Ectodermal cell (in vitro differentiated cells): ENCODE measurements at regions not wholly inside any gene's neighbourhood (a gene's known extent, or its start where the extent isn't known, plus 50 kb on each side); places are given as distances from the start of the nearest gene placed in this dataset.
"Not testable (repeated sequence)": the region's sequence is repeated elsewhere in the genome, so short reads cannot be mapped to it uniquely, and the experiment has no call there.

Experiments
- H3K27ac ChIP-seq: 2 replicates; pipeline ENCODE4 v1.7.0; 2013; ENCODE audit warnings: mild to moderate bottlenecking, low read depth, low read length; ENCODE audit not compliant: insufficient read depth, poor library complexity, severe bottlenecking
- H3K27me3 ChIP-seq: 2 replicates; pipeline ENCODE4 v1.7.0; 2013; ENCODE audit warnings: mild to moderate bottlenecking, low read length; ENCODE audit not compliant: insufficient read depth, control insufficient read depth, poor library complexity, severe bottlenecking
- H3K36me3 ChIP-seq: one replicate; pipeline ENCODE4 v1.7.0; 2013; ENCODE audit warnings: low read length; ENCODE audit not compliant: control insufficient read depth, insufficient read depth
- H3K4me1 ChIP-seq: one replicate; pipeline ENCODE4 v1.7.0; 2013; ENCODE audit warnings: low read length; ENCODE audit not compliant: control insufficient read depth, insufficient read depth
- H3K4me3 ChIP-seq: 2 replicates; pipeline ENCODE4 v1.7.0; 2013; ENCODE audit warnings: low read depth, low read length, control low read depth; ENCODE audit not compliant: insufficient read depth
- H3K9me3 ChIP-seq: 2 replicates; pipeline ENCODE4 v1.7.0; 2013; ENCODE audit warnings: mild to moderate bottlenecking, low read length, moderate library complexity; ENCODE audit not compliant: control insufficient read depth
- WGBS, 2 experiments: methylation state at CpG; one replicate each; pipeline ENCODE4 v1.1.7; 2013; ENCODE audit warnings: missing lambda C conversion rate in 2 of 2; 5-methylcytosine and 5-hydroxymethylcytosine counted together

GRCh38 chr6:9039258-9039657 is 603.9 kb upstream of the SLC35B3 start:
- no peaks in the 10 kb centered on the region for H3K9me3 ChIP-seq
- H3K4me3 ChIP-seq = no peak overlapping the region
- H3K27me3 ChIP-seq = no peaks in the 10 kb centered on the region
- H3K27ac ChIP-seq = no peak overlapping the region
- no peaks in the 10 kb centered on the region for H3K36me3 ChIP-seq
- no peaks in the 10 kb centered on the region for H3K4me1 ChIP-seq
- WGBS, 2 experiments = 94 to 95% methylated on average over 6 of the region's 6 CpGs

GRCh38 chr6:9028086-9028485 is 592.7 kb upstream of the SLC35B3 start:
- no peaks in the 10 kb centered on the region for H3K27me3 ChIP-seq
- H3K4me3 ChIP-seq = no peak overlapping the region
- no peak overlapping the region for H3K27ac ChIP-seq
- no peaks in the 10 kb centered on the region for H3K36me3 ChIP-seq
- 100% methylated on average over 1 of the region's 1 CpG for WGBS, 2 experiments
- H3K4me1 ChIP-seq = no peaks in the 10 kb centered on the region
- H3K9me3 ChIP-seq = no peaks in the 10 kb centered on the region

GRCh38 chr6:9025796-9026394 is 590.5 kb upstream of the SLC35B3 start:
- no peaks in the 10 kb centered on the region for H3K9me3 ChIP-seq
- H3K27ac ChIP-seq = no peak overlapping the region
- no peaks in the 10 kb centered on the region for H3K4me1 ChIP-seq
- H3K4me3 ChIP-seq = no peak overlapping the region
- no peaks in the 10 kb centered on the region for H3K36me3 ChIP-seq
- 94 to 98% methylated on average over 4 of the region's 4 CpGs for WGBS, 2 experiments
- no peaks in the 10 kb centered on the region for H3K27me3 ChIP-seq

GRCh38 chr6:9025228-9025627 is 589.9 kb upstream of the SLC35B3 start:
- no peaks in the 10 kb centered on the region for H3K4me1 ChIP-seq
- no peaks in the 10 kb centered on the region for H3K9me3 ChIP-seq
- WGBS, 2 experiments = 94 to 96% methylated on average over 13 of the region's 13 CpGs
- no peaks in the 10 kb centered on the region for H3K36me3 ChIP-seq
- H3K4me3 ChIP-seq = no peak overlapping the region
- no peaks in the 10 kb centered on the region for H3K27me3 ChIP-seq
- H3K27ac ChIP-seq = no peak overlapping the region

- WGBS, 2 experiments = 95 to 96% methylated on average over 38 of the region's 38 CpGs
- not testable (repeated sequence) for H3K4me3 ChIP-seq, H3K27me3 ChIP-seq, H3K36me3 ChIP-seq, H3K9me3 ChIP-seq, H3K27ac ChIP-seq, H3K4me1 ChIP-seq
Observed at GRCh38 chr6:9024246-9024645, 588.9 kb upstream of the SLC35B3 start.

- Histone ChIP-seq H3K27me3 (no peaks in the 10 kb centered on the region), H3K36me3 (no peaks in the 10 kb centered on the region), H3K4me1 (no peaks in the 10 kb centered on the region), H3K9me3 (no peaks in the 10 kb centered on the region), H3K27ac (no peak overlapping the region), H3K4me3 (no peak overlapping the region)
- WGBS, 2 experiments = 78 to 96% methylated on average over 2 to 4 of the region's 4 CpGs
Observed at GRCh38 chr6:9020001-9020400, 584.7 kb upstream of the SLC35B3 start.

- Histone ChIP-seq H3K9me3 (no peaks in the 10 kb centered on the region), H3K27me3 (no peaks in the 10 kb centered on the region), H3K4me3 (no peak overlapping the region), H3K27ac (no peak overlapping the region), H3K36me3 (no peaks in the 10 kb centered on the region), H3K4me1 (no peaks in the 10 kb centered on the region)
- 91 to 93% methylated on average over 6 of the region's 6 CpGs for WGBS, 2 experiments
Observed at GRCh38 chr6:9009931-9010330, 574.6 kb upstream of the SLC35B3 start.

GRCh38 chr6:9007027-9007426 is 571.7 kb upstream of the SLC35B3 start:
- no peaks in the 10 kb centered on the region for H3K9me3 ChIP-seq
- WGBS, 2 experiments = 91% methylated on average over 5 of the region's 5 CpGs
- no peaks in the 10 kb centered on the region for H3K4me1 ChIP-seq
- no peak overlapping the region for H3K4me3 ChIP-seq
- H3K27ac ChIP-seq = no peak overlapping the region
- no peaks in the 10 kb centered on the region for H3K36me3 ChIP-seq
- no peaks in the 10 kb centered on the region for H3K27me3 ChIP-seq

- Histone ChIP-seq H3K9me3 (no peaks in the 10 kb centered on the region), H3K27ac (no peak overlapping the region), H3K27me3 (no peaks in the 10 kb centered on the region), H3K36me3 (no peaks in the 10 kb centered on the region), H3K4me3 (no peak overlapping the region), H3K4me1 (no peaks in the 10 kb centered on the region)
- 93 to 94% methylated on average over 2 to 4 of the region's 6 CpGs for WGBS, 2 experiments
Observed at GRCh38 chr6:9002833-9003232, 567.5 kb upstream of the SLC35B3 start.

GRCh38 chr6:8995156-8995555 is 559.8 kb upstream of the SLC35B3 start:
- no peaks in the 10 kb centered on the region for H3K36me3 ChIP-seq
- H3K27ac ChIP-seq = no peak overlapping the region
- no peaks in the 10 kb centered on the region for H3K9me3 ChIP-seq
- WGBS, 2 experiments = no CpG with 5 or more reads among the region's 1 CpG
- no peaks in the 10 kb centered on the region for H3K27me3 ChIP-seq
- no peak overlapping the region for H3K4me3 ChIP-seq
- H3K4me1 ChIP-seq = no peaks in the 10 kb centered on the region

GRCh38 chr6:8993111-8993510 is 557.8 kb upstream of the SLC35B3 start:
- WGBS, 2 experiments = 93 to 94% methylated on average over 3 of the region's 3 CpGs
- H3K4me3 ChIP-seq = no peak overlapping the region

More at GRCh38 chr6:8993111-8993510, 557.8 kb upstream of the SLC35B3 start:
- H3K36me3 ChIP-seq = no peaks in the 10 kb centered on the region
- H3K9me3 ChIP-seq = no peaks in the 10 kb centered on the region
- no peak overlapping the region for H3K27ac ChIP-seq
- H3K27me3 ChIP-seq = no peaks in the 10 kb centered on the region
- no peaks in the 10 kb centered on the region for H3K4me1 ChIP-seq
